Pancreas (tissue), 10 donors: ENCODE measurements at regions not wholly inside any gene's neighbourhood (a gene's known extent, or its start where the extent isn't known, plus 50 kb on each side); places are given as distances from the start of the nearest gene placed in this dataset.

Experiments
- ATAC-seq, 4 donors: fragments of 200-7000 bp; cut with Tn5 transposase; one replicate each; pipeline versions ENCODE4 v1.8.0 to v1.9.1; 2020; ENCODE audit warnings: mild to moderate bottlenecking in 4 of 4, moderate library complexity in 4 of 4
- DNase-seq, 6 donors: peaks; one replicate each; pipeline ENCODE4 v3.0.0-alpha.2; 2020
- FAIRE-seq: peaks from 2 replicates; lab custom pipeline; 2012; peaks lifted over from hg19 to GRCh38; lab: Jason Lieb, UNC
- H3K27ac ChIP-seq, 4 donors: fragments of 200-600 bp; sonication (generic); 1 replicate in 3 of 4; 2 replicates in 1 of 4; pipeline versions ENCODE4 v1.5.0 to v1.8.0; 2020
- H3K27me3 ChIP-seq, 4 donors: fragments of 200-600 bp; one replicate each; pipeline ENCODE4 v1.8.0; 2021
- H3K36me3 ChIP-seq, 3 donors: fragments of 200-600 bp; sonication (generic) in 1 of 3; one replicate each; pipeline versions ENCODE4 v1.5.0 to v1.8.0; 2020 to 2021
- H3K4me1 ChIP-seq, 3 donors: fragments of 200-600 bp; one replicate each; pipeline ENCODE4 v1.8.0; 2021
- H3K4me3 ChIP-seq, 4 donors: fragments of 200-600 bp; sonication (generic) in 2 of 4; one replicate each; pipeline versions ENCODE4 v1.5.0 to v1.8.0; 2020 to 2021
- H3K9me3 ChIP-seq, 4 donors: fragments of 200-600 bp; one replicate each; pipeline ENCODE4 v1.8.0; 2021
- CTCF ChIP-seq, 4 donors: fragments of 200-600 bp; sonication (generic) in 3 of 4; IDR thresholded peaks; one replicate each; pipeline versions ENCODE4 v1.5.0 to v1.8.0; 2021; ENCODE audit warnings: antibody characterized with exemption in 4 of 4
- WGBS, 2 donors: extraction: QIAGEN DNeasy Blood & Tissue Kit; methylation state at CpG; one replicate each; pipeline ENCODE4 v1.1.7; 2013; 5-methylcytosine and 5-hydroxymethylcytosine counted together
- intact Hi-C, 3 donors: fragments of 100-400 bp; cut with DNase I; formaldehyde crosslinking; loops; one replicate each; pipeline versions ENCODE4 v1.11.1 to v1.14.2; 2022
- donor health status: healthy with polysubstance abuse.
- donor health status: DM: no; HTN: no; CAD: no; lungs with moderate emphysema.
- donor health status: DM: no; HTN: no; CAD: no.
- donor health status: control.
- donor health status: control.
- donor health status: Bipolar disorder and iron deficiency.
- donor health status: DM: yes; HTN: yes; CAD: no.
- donor health status: DM: no; HTN: no; CAD: no.
- donor health status: DM: no; HTN: no; CAD: no.
- donor health status: DM: yes; HTN: yes; CAD: no.

DNA sequence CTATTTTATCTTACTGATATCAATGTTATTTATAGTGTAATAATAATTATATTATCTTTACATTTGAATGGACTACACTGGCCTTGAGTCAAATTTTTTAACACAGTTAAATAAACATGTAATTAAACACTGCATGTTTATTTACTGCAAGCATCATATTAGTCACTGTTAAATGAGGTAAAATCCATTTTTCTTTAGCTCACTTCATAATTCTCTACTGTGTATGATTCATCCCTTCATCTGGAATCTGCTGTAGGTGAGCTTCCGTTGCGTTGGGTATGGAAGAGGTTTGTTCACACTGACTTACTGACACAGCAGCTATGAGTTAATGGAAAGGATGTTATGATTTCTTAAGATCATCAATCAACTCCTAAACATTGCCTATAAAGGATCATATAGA lies 572.3 kb downstream of the PCDH11X start:
- TF ChIP-seq CTCF (IDR thresholded peaks at IDR 0.05) = no peak
- no peaks in the 10 kb centered on the region for H3K9me3 ChIP-seq
- peak; percentile 91 for FAIRE-seq
- WGBS, 2 donors = 63 to 86% methylated on average over 2 of the region's 2 CpGs
- H3K36me3 ChIP-seq = no peaks in the 10 kb centered on the region
- no peaks in the 10 kb centered on the region for H3K4me1 ChIP-seq
- no peak for DNase-seq
- H3K27me3 ChIP-seq = no peaks in the 10 kb centered on the region
- intact Hi-C loops = no loop called here
- H3K27ac ChIP-seq = no peak overlapping the region
- H3K4me3 ChIP-seq = no peak overlapping the region
- no peak for ATAC-seq
